GM12864 (cell line): ENCODE measurements at regions not wholly inside any gene's neighbourhood (a gene's known extent, or its start where the extent isn't known, plus 50 kb on each side); places are given as distances from the start of the nearest gene placed in this dataset.

Experiments used
- DNase-seq: peaks from one replicate; pipeline ENCODE4 v3.0.0-alpha.2; 2011; ENCODE audit warnings: low read depth
- H3K4me3 ChIP-seq: 2 replicates; pipeline ENCODE4 v1.5.1; 2011; ENCODE audit warnings: mild to moderate bottlenecking, low read depth, low read length, control low read depth
- CTCF ChIP-seq: IDR thresholded peaks from 2 replicates; pipeline ENCODE4 v1.5.1; 2011; ENCODE audit warnings: low read depth, mild to moderate bottlenecking, moderate library complexity, low read length, control low read depth, inconsistent platforms; ENCODE audit errors: missing control alignments

DNA sequence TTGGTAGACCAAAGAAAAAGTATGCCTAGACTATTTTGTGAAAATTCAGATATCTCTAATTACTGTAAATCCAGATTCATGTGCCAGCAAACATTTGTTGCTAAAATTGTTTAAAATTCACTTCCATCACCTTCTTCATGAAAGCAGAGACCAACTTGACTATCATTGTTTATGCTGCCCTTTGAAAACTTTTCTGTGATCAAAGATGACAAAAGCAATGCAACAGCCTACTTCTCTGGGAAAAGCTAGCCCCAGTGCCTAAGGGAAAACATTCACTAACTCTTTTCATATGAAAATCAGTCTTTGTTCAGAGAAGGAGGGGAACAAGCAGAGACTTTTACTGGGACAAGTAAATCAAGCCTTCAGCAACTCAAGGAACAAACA is 178.0 kb upstream of the P2RY1 start:
- no peak for TF ChIP-seq CTCF
- DNase-seq: no peak
- no peak overlapping the region for H3K4me3 ChIP-seq

- TF ChIP-seq CTCF: no peak
- H3K4me3 ChIP-seq: no peak overlapping the region
- no peak for DNase-seq
These were observed 175.8 kb upstream of the P2RY1 start for GRCh38 chr3:152658977-152659720.

GRCh38 chr3:152662157-152662556 is 172.8 kb upstream of the P2RY1 start:
- DNase-seq: no peak
- no peak overlapping the region for H3K4me3 ChIP-seq
- no peak for TF ChIP-seq CTCF

DNA sequence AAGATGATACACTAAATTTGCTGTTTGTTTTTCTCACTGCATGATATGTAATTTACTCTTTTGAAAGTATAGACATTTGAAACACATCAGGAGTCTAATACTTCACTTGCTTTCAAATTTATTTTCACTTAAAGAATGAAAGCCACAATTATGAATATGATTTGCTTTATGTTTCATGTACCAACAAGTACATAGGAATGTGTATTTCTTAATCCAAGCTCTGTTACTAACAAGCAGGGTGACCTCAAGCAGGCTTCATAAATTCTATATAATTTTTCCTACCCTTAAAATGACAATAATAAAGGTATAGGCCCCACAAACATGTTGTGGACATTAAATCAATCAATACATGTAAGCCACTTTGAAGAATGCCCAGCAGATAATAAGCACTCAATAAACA is 170.2 kb upstream of the P2RY1 start:
- DNase-seq: no peak
- TF ChIP-seq CTCF: no peak
- H3K4me3 ChIP-seq: no peak overlapping the region

GRCh38 chr3:152667267-152667666 is 167.7 kb upstream of the P2RY1 start:
- H3K4me3 ChIP-seq: no peak overlapping the region
- no peak for TF ChIP-seq CTCF
- no peak for DNase-seq

DNA sequence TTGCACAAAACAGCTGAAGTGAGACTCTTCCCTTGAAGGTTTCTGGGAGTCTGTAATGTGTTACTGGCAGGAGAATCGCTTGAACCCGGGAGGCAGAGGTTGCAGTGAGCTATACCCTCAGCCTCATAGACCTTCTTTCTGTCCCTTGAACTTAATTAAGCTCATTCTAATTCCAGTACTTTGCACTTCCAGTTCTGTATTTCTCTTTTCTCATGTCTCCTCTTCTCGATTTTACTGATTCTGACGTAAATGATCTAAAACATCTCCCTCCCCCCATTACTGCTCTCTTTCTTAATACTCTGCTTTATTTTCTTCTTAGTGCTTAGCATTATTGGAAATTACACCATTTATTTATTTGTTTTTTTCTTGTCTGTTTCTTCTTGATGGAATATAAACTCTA is 165.4 kb upstream of the P2RY1 start:
- no peak for DNase-seq
- H3K4me3 ChIP-seq: no peak overlapping the region
- TF ChIP-seq CTCF: no peak
